ENCODE measurements at regions not wholly inside any gene's neighbourhood (a gene's known extent, or its start where the extent isn't known, plus 50 kb on each side); places are given as distances from the start of the nearest gene placed in this dataset.

GRCh38 chr2:84033347-84033974 is 425.6 kb downstream of the SUCLG1 start:
- TF ChIP-seq ZNF664 (tag by site-specific recombination; IDR thresholded peaks at IDR 0.05): no peak
- no peak for TF ChIP-seq ZBTB10 (tag by site-specific recombination; IDR thresholded peaks at IDR 0.05)
- TF ChIP-seq CTCF (tag by site-specific recombination; IDR thresholded peaks at IDR 0.05): no peak
- TF ChIP-seq TCF7L2 (IDR thresholded peaks at IDR 0.05; ENCODE audit: borderline replicate concordance, low read depth, low read length): no peak
- no peak for TF ChIP-seq ZNF121 (tag by site-specific recombination; IDR thresholded peaks at IDR 0.05)
- no peak for TF ChIP-seq YY1 (tag by site-specific recombination; IDR thresholded peaks at IDR 0.05)
- TF ChIP-seq ZNF239 (tag by site-specific recombination; IDR thresholded peaks at IDR 0.05): no peak
- TF ChIP-seq ZNF513 (tag by site-specific recombination; IDR thresholded peaks at IDR 0.05): no peak
- TF ChIP-seq ZNF600 (tag by site-specific recombination; IDR thresholded peaks at IDR 0.05): no peak

Measured in HEK293 (cell line).